ENCODE measurements at regions not wholly inside any gene's neighbourhood (a gene's known extent, or its start where the extent isn't known, plus 50 kb on each side); places are given as distances from the start of the nearest gene placed in this dataset.

- TF ChIP-seq SIN3A (IDR thresholded peaks at IDR 0.05; ENCODE audit: borderline replicate concordance, insufficient read depth, low read length), result no peak
- TF ChIP-seq TAF1 (IDR thresholded peaks at IDR 0.05; ENCODE audit: borderline replicate concordance, insufficient read depth, low read length), result no peak
- TF ChIP-seq POLR2AphosphoS5 (IDR thresholded peaks at IDR 0.05; ENCODE audit: low read depth, low read length), result no peak
- TF ChIP-seq FOXP2 (optimal IDR thresholded peaks at IDR 0.05; ENCODE audit: borderline replicate concordance, extremely low read depth, extremely low read length, insufficient read depth), result no peak
Measured at GRCh38 chr2:180823546-180824141, 156.8 kb upstream of the UBE2E3 start.
